ENCODE measurements at regions not wholly inside any gene's neighbourhood (a gene's known extent, or its start where the extent isn't known, plus 50 kb on each side); places are given as distances from the start of the nearest gene placed in this dataset.

GRCh38 chr7:85669225-85669624, 482.4 kb upstream of the SEMA3D start:
- peaks cover 1% of the 10 kb centered on the region for H3K9me3 Mint-ChIP-seq
- DNase-seq (ENCODE audit: low spot score in 2 of 2) (no peak), ATAC-seq (ENCODE audit: low read depth) (no peak)
- H3K27ac Mint-ChIP-seq, result no peak overlapping the region
- H3K4me3 Mint-ChIP-seq, result no peak overlapping the region
- no peaks in the 10 kb centered on the region for H3K4me1 Mint-ChIP-seq
- no peaks in the 10 kb centered on the region for H3K27me3 Mint-ChIP-seq
- no peaks in the 10 kb centered on the region for H3K36me3 Mint-ChIP-seq

- H3K27ac Mint-ChIP-seq, result no peak overlapping the region
- H3K4me1 Mint-ChIP-seq, result no peaks in the 10 kb centered on the region
- H3K36me3 Mint-ChIP-seq, result no peaks in the 10 kb centered on the region
Observed at GRCh38 chr7:85664341-85664740, 477.5 kb upstream of the SEMA3D start.

GRCh38 chr7:85659364-85659763, 472.5 kb upstream of the SEMA3D start:
- Mint-ChIP-seq H3K9me3 (peaks cover 1% of the 10 kb centered on the region), H3K27me3 (no peaks in the 10 kb centered on the region), H3K4me1 (no peaks in the 10 kb centered on the region), H3K4me3 (no peak overlapping the region), H3K27ac (no peak overlapping the region), H3K36me3 (no peaks in the 10 kb centered on the region)
- DNase-seq (ENCODE audit: low spot score in 2 of 2) (no peak), ATAC-seq (ENCODE audit: low read depth) (no peak)

More at GRCh38 chr7:85664341-85664740, 477.5 kb upstream of the SEMA3D start:
- Mint-ChIP-seq H3K27me3 (no peaks in the 10 kb centered on the region), H3K9me3 (peaks cover 1% of the 10 kb centered on the region), H3K4me3 (no peak overlapping the region)
- no peak for ATAC-seq (ENCODE audit: low read depth)
- no peak for DNase-seq (ENCODE audit: low spot score in 2 of 2)

GRCh38 chr7:85655252-85655651, 468.4 kb upstream of the SEMA3D start:
- H3K27ac Mint-ChIP-seq, result no peak overlapping the region
- peaks cover 2% of the 10 kb centered on the region for H3K9me3 Mint-ChIP-seq
- H3K4me1 Mint-ChIP-seq, result no peaks in the 10 kb centered on the region
- H3K4me3 Mint-ChIP-seq, result no peak overlapping the region
- DNase-seq (ENCODE audit: low spot score in 2 of 2) (no peak), ATAC-seq (ENCODE audit: low read depth) (no peak)
- no peaks in the 10 kb centered on the region for H3K27me3 Mint-ChIP-seq
- no peaks in the 10 kb centered on the region for H3K36me3 Mint-ChIP-seq

- Mint-ChIP-seq H3K36me3 (no peaks in the 10 kb centered on the region), H3K4me3 (no peak overlapping the region), H3K4me1 (no peaks in the 10 kb centered on the region), H3K9me3 (peaks cover 3% of the 10 kb centered on the region), H3K27me3 (no peaks in the 10 kb centered on the region), H3K27ac (no peak overlapping the region)
- DNase-seq (ENCODE audit: low spot score in 2 of 2) (no peak), ATAC-seq (ENCODE audit: low read depth) (no peak)
Observed at GRCh38 chr7:85644272-85644671, 457.4 kb upstream of the SEMA3D start.

GRCh38 chr7:85641331-85641730, 454.5 kb upstream of the SEMA3D start:
- DNase-seq (ENCODE audit: low spot score in 2 of 2) (no peak), ATAC-seq (ENCODE audit: low read depth) (no peak)
- H3K9me3 Mint-ChIP-seq, result peaks cover 1% of the 10 kb centered on the region

GRCh38 chr7:85638394-85638793, 451.5 kb upstream of the SEMA3D start:
- Mint-ChIP-seq H3K36me3 (no peaks in the 10 kb centered on the region), H3K9me3 (peaks cover 1% of the 10 kb centered on the region), H3K27ac (no peak overlapping the region), H3K27me3 (no peaks in the 10 kb centered on the region), H3K4me3 (no peak overlapping the region), H3K4me1 (no peaks in the 10 kb centered on the region)
- DNase-seq (ENCODE audit: low spot score in 2 of 2) (no peak), ATAC-seq (ENCODE audit: low read depth) (no peak)

More at GRCh38 chr7:85641331-85641730, 454.5 kb upstream of the SEMA3D start:
- no peak overlapping the region for H3K27ac Mint-ChIP-seq
- no peaks in the 10 kb centered on the region for H3K27me3 Mint-ChIP-seq
- H3K4me3 Mint-ChIP-seq, result no peak overlapping the region
- no peaks in the 10 kb centered on the region for H3K4me1 Mint-ChIP-seq
- no peaks in the 10 kb centered on the region for H3K36me3 Mint-ChIP-seq

- Mint-ChIP-seq H3K9me3 (no peaks in the 10 kb centered on the region), H3K27me3 (no peaks in the 10 kb centered on the region), H3K36me3 (no peaks in the 10 kb centered on the region), H3K4me3 (no peak overlapping the region), H3K4me1 (no peaks in the 10 kb centered on the region), H3K27ac (no peak overlapping the region)
- no peak for DNase-seq (ENCODE audit: low spot score in 2 of 2)
- ATAC-seq (ENCODE audit: low read depth), result no peak
Observed at GRCh38 chr7:85634951-85635350, 448.1 kb upstream of the SEMA3D start.

GRCh38 chr7:85630904-85631600, 444.2 kb upstream of the SEMA3D start:
- no peaks in the 10 kb centered on the region for H3K4me1 Mint-ChIP-seq
- H3K36me3 Mint-ChIP-seq, result no peaks in the 10 kb centered on the region
- H3K9me3 Mint-ChIP-seq, result no peaks in the 10 kb centered on the region
- ATAC-seq (ENCODE audit: low read depth) (no peak), DNase-seq (ENCODE audit: low spot score in 2 of 2) (no peak)
- H3K27ac Mint-ChIP-seq, result no peak overlapping the region
- H3K27me3 Mint-ChIP-seq, result no peaks in the 10 kb centered on the region
- H3K4me3 Mint-ChIP-seq, result no peak overlapping the region

- Mint-ChIP-seq H3K4me3 (no peak overlapping the region), H3K4me1 (no peaks in the 10 kb centered on the region), H3K27me3 (no peaks in the 10 kb centered on the region), H3K9me3 (no peaks in the 10 kb centered on the region), H3K27ac (no peak overlapping the region), H3K36me3 (no peaks in the 10 kb centered on the region)
- no peak for ATAC-seq (ENCODE audit: low read depth)
- DNase-seq (ENCODE audit: low spot score in 2 of 2), result no peak
Observed at GRCh38 chr7:85627791-85628586, 441.1 kb upstream of the SEMA3D start.

GRCh38 chr7:85622059-85622458, 435.2 kb upstream of the SEMA3D start:
- ATAC-seq (ENCODE audit: low read depth), result no peak
- no peak overlapping the region for H3K27ac Mint-ChIP-seq
- no peaks in the 10 kb centered on the region for H3K36me3 Mint-ChIP-seq
- no peak for DNase-seq (ENCODE audit: low spot score in 2 of 2)
- H3K9me3 Mint-ChIP-seq, result peaks cover 2% of the 10 kb centered on the region
- H3K27me3 Mint-ChIP-seq, result no peaks in the 10 kb centered on the region
- no peaks in the 10 kb centered on the region for H3K4me1 Mint-ChIP-seq
- no peak overlapping the region for H3K4me3 Mint-ChIP-seq

GRCh38 chr7:85620936-85621685, 434.3 kb upstream of the SEMA3D start:
- peaks cover 2% of the 10 kb centered on the region for H3K9me3 Mint-ChIP-seq
- H3K4me1 Mint-ChIP-seq, result no peaks in the 10 kb centered on the region
- no peak for ATAC-seq (ENCODE audit: low read depth)
- H3K27me3 Mint-ChIP-seq, result no peaks in the 10 kb centered on the region
- no peak overlapping the region for H3K27ac Mint-ChIP-seq
- DNase-seq (ENCODE audit: low spot score in 2 of 2), result no peak
- no peaks in the 10 kb centered on the region for H3K36me3 Mint-ChIP-seq
- no peak overlapping the region for H3K4me3 Mint-ChIP-seq

- no peak for ATAC-seq (ENCODE audit: low read depth)
- no peaks in the 10 kb centered on the region for H3K36me3 Mint-ChIP-seq
Observed at GRCh38 chr7:85619236-85619635, 432.4 kb upstream of the SEMA3D start.

GRCh38 chr7:85614684-85615083, 427.8 kb upstream of the SEMA3D start:
- no peak for ATAC-seq (ENCODE audit: low read depth)
- H3K4me3 Mint-ChIP-seq, result no peak overlapping the region
- H3K27ac Mint-ChIP-seq, result no peak overlapping the region
- DNase-seq (ENCODE audit: low spot score in 2 of 2), result no peak
- no peaks in the 10 kb centered on the region for H3K36me3 Mint-ChIP-seq
- H3K27me3 Mint-ChIP-seq, result no peaks in the 10 kb centered on the region
- peaks cover 5% of the 10 kb centered on the region for H3K9me3 Mint-ChIP-seq
- no peaks in the 10 kb centered on the region for H3K4me1 Mint-ChIP-seq

More at GRCh38 chr7:85619236-85619635, 432.4 kb upstream of the SEMA3D start:
- Mint-ChIP-seq H3K4me3 (no peak overlapping the region), H3K27me3 (no peaks in the 10 kb centered on the region), H3K4me1 (no peaks in the 10 kb centered on the region), H3K27ac (no peak overlapping the region), H3K9me3 (peaks cover 4% of the 10 kb centered on the region)
- DNase-seq (ENCODE audit: low spot score in 2 of 2), result no peak

Data from memory B cell (primary cell).